ENCODE measurements at regions not wholly inside any gene's neighbourhood (a gene's known extent, or its start where the extent isn't known, plus 50 kb on each side); places are given as distances from the start of the nearest gene placed in this dataset.
A peak's percentile ranks its signal among the peaks of the same experiment; 100 is the strongest.

GRCh38 chr7:79876848-79877252, 257.8 kb upstream of the GNAI1 start:
- TF ChIP-seq POLR2A (IDR thresholded peaks at IDR 0.05) (no peak), CTCF (IDR thresholded peaks at IDR 0.05) (no peak), POLR2AphosphoS5 (IDR thresholded peaks at IDR 0.05) (no peak), EP300 (IDR thresholded peaks at IDR 0.05) (no peak)
- DNase-seq: no peak
- H3K27me3 ChIP-seq: no peaks in the 10 kb centered on the region
- H3K4me1 ChIP-seq: no peaks in the 10 kb centered on the region
- no peaks in the 10 kb centered on the region for H3K9me3 ChIP-seq
- H3K36me3 ChIP-seq: no peaks in the 10 kb centered on the region
- intact Hi-C loops (cut with DNase I; ENCODE audit: low total_unique reads): no loop called here
- no peak overlapping the region for H3K4me3 ChIP-seq
- WGBS, 5 donors: 68 to 79% (median 78%) methylated on average over 6 of the region's 6 CpGs
- H3K27ac ChIP-seq: no peak overlapping the region

- no peak for TF ChIP-seq POLR2A (IDR thresholded peaks at IDR 0.05)
- no peak for TF ChIP-seq EP300 (IDR thresholded peaks at IDR 0.05)
- no peak for TF ChIP-seq POLR2AphosphoS5 (IDR thresholded peaks at IDR 0.05)
- TF ChIP-seq CTCF (IDR thresholded peaks at IDR 0.05): no peak
Measured at GRCh38 chr7:79874797-79875196, 259.8 kb upstream of the GNAI1 start.

GRCh38 chr7:79872176-79872575, 262.5 kb upstream of the GNAI1 start:
- Histone ChIP-seq H3K4me1 (no peaks in the 10 kb centered on the region), H3K27ac (no peak overlapping the region), H3K36me3 (no peaks in the 10 kb centered on the region), H3K4me3 (no peak overlapping the region), H3K9me3 (no peaks in the 10 kb centered on the region), H3K27me3 (no peaks in the 10 kb centered on the region)
- 62 to 78% (median 66%) methylated on average over 2 of the region's 2 CpGs for WGBS, 5 donors
- no peak for DNase-seq
- intact Hi-C loops (cut with DNase I; ENCODE audit: low total_unique reads): no loop called here
- TF ChIP-seq POLR2A (IDR thresholded peaks at IDR 0.05) (no peak), EP300 (IDR thresholded peaks at IDR 0.05) (no peak), POLR2AphosphoS5 (IDR thresholded peaks at IDR 0.05) (no peak), CTCF (IDR thresholded peaks at IDR 0.05) (no peak)

More at GRCh38 chr7:79874797-79875196, 259.8 kb upstream of the GNAI1 start:
- Histone ChIP-seq H3K9me3 (no peaks in the 10 kb centered on the region), H3K4me3 (no peak overlapping the region), H3K36me3 (no peaks in the 10 kb centered on the region), H3K27ac (no peak overlapping the region), H3K27me3 (no peaks in the 10 kb centered on the region), H3K4me1 (no peaks in the 10 kb centered on the region)
- 28 to 45% (median 38%) methylated on average over 1 of the region's 1 CpG for WGBS, 5 donors
- intact Hi-C loops (cut with DNase I; ENCODE audit: low total_unique reads): no loop called here
- DNase-seq: no peak

GRCh38 chr7:79868010-79868409, 266.6 kb upstream of the GNAI1 start:
- peak in 1 of 2 donors; percentile 5 for DNase-seq
- no peak overlapping the region for H3K4me3 ChIP-seq
- 45 to 62% (median 50%) methylated on average over 3 of the region's 3 CpGs for WGBS, 5 donors
- peaks cover 0 to 11% (median 0%) of the 10 kb centered on the region in 4 donors for H3K9me3 ChIP-seq
- H3K27me3 ChIP-seq: no peaks in the 10 kb centered on the region
- intact Hi-C loops (cut with DNase I; ENCODE audit: low total_unique reads): no loop called here
- TF ChIP-seq POLR2AphosphoS5 (IDR thresholded peaks at IDR 0.05) (no peak), CTCF (IDR thresholded peaks at IDR 0.05) (no peak), POLR2A (IDR thresholded peaks at IDR 0.05) (no peak), EP300 (IDR thresholded peaks at IDR 0.05) (no peak)
- no peak overlapping the region for H3K27ac ChIP-seq
- no peaks in the 10 kb centered on the region for H3K36me3 ChIP-seq
- H3K4me1 ChIP-seq: no peaks in the 10 kb centered on the region

Data from stomach (tissue), 8 donors.